Adrenal gland (tissue), 5 donors: ENCODE measurements at regions not wholly inside any gene's neighbourhood (a gene's known extent, or its start where the extent isn't known, plus 50 kb on each side); places are given as distances from the start of the nearest gene placed in this dataset.

Source experiments
- CTCF ChIP-seq, 6 experiments: fragments of 450-650 bp in 4 of 6; fragments of 200-600 bp in 2 of 6; sonication (generic) in 1 of 6; IDR thresholded peaks; 1 replicate in 5 of 6; 2 replicates in 1 of 6; pipeline versions ENCODE4 v1.5.1 to v1.8.0; 2016 to 2021; ENCODE audit warnings: antibody characterized with exemption in 6 of 6, mild to moderate bottlenecking in 2 of 6, moderate library complexity in 1 of 6
- POLR2A ChIP-seq, 2 donors: fragments of 450-650 bp; IDR thresholded peaks; one replicate each; pipeline ENCODE4 v1.6.1; 2017; ENCODE audit warnings: antibody characterized with exemption in 2 of 2, mild to moderate bottlenecking in 2 of 2, moderate library complexity in 1 of 2
- donor health status: DM: no; HTN: no; CAD: no.

DNA sequence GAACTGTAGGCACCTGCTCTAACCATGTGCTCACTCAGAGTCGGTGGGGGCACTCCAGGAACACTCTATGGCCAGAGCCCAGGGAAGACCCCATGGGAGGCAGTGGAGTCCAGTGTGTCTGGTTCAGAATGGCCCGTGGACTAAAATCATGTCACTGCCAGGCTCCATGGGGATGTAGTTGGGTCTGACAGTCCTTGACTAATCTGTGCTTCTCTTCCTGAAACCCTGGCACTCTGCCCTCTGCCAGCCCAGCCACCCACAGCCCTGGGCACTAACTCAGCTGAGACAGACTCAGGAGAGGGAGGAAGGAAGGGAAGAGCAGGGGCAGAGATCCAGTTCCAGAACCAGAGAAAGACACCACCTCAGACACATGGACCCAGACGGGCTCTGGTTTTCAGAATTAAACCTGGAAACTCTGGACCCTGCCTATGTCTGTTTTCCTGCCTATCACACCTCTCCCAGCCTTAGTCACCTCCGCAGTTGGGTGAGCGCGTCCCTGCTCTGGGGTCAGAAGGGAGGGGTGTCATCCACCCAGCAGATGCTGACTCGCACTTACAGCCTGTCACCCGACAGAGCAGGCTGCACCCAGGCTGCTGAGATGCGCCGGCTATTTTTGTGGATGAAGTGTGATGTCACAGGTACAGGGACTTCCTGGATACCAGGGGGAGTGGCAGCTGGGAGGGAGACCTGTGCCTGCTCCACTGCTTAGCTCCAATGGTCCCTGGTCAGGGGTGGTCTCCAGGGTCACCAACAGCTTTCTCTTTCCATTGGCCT, 56.8 kb upstream of the INSYN1 start:
- no peak for TF ChIP-seq CTCF (IDR thresholded peaks at IDR 0.05)
- TF ChIP-seq POLR2A (IDR thresholded peaks at IDR 0.05) = no peak
